Testis (tissue), 2 donors: ENCODE measurements at regions not wholly inside any gene's neighbourhood (a gene's known extent, or its start where the extent isn't known, plus 50 kb on each side); places are given as distances from the start of the nearest gene placed in this dataset.

Source experiments
- POLR2A ChIP-seq: fragments of 450-650 bp; IDR thresholded peaks from one replicate; pipeline ENCODE4 v1.6.1; 2017; ENCODE audit warnings: antibody characterized with exemption, mild to moderate bottlenecking, moderate library complexity
- TF ChIP-seq, protein P1 (sequence below), 3 experiments: fragments of 450-650 bp in 2 of 3; fragments of 200-600 bp in 1 of 3; sonication (generic) in 1 of 3; IDR thresholded peaks; one replicate each; pipeline ENCODE4 v1.5.1; 2016 to 2019; ENCODE audit warnings: antibody characterized with exemption in 3 of 3, mild to moderate bottlenecking in 2 of 3, moderate library complexity in 1 of 3

DNA sequence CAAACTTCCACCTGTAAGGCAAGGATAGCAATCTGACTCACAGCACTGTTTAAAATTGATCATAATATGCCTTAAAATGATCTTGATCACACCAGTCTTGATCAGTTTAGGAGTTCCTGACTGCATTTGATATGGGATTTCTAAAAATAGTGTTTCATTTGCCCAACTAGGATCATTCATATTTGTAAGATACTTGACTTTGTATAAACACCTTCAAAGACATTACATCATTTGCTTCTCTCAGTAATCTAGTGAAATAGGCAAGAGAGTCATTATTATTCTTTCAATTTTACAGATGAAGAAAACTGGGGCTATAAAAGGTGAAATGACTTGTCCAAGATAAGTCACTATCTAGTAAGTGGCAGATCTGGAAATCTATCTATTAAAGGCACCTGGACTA lies 521.1 kb downstream of the GATA3 start:
- TF ChIP-seq, protein P1, sequence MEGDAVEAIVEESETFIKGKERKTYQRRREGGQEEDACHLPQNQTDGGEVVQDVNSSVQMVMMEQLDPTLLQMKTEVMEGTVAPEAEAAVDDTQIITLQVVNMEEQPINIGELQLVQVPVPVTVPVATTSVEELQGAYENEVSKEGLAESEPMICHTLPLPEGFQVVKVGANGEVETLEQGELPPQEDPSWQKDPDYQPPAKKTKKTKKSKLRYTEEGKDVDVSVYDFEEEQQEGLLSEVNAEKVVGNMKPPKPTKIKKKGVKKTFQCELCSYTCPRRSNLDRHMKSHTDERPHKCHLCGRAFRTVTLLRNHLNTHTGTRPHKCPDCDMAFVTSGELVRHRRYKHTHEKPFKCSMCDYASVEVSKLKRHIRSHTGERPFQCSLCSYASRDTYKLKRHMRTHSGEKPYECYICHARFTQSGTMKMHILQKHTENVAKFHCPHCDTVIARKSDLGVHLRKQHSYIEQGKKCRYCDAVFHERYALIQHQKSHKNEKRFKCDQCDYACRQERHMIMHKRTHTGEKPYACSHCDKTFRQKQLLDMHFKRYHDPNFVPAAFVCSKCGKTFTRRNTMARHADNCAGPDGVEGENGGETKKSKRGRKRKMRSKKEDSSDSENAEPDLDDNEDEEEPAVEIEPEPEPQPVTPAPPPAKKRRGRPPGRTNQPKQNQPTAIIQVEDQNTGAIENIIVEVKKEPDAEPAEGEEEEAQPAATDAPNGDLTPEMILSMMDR (IDR thresholded peaks at IDR 0.05): no peak
- TF ChIP-seq POLR2A: no peak
